Nephron (organoid): ENCODE measurements at regions not wholly inside any gene's neighbourhood (a gene's known extent, or its start where the extent isn't known, plus 50 kb on each side); places are given as distances from the start of the nearest gene placed in this dataset.
"Not testable (repeated sequence)": the region's sequence is repeated elsewhere in the genome, so short reads cannot be mapped to it uniquely, and the experiment has no call there.

ENCODE experiments used
- H3K27ac Mint-ChIP-seq, 3 experiments: 2 replicates each; pipeline ENCODE4 v1.8.0; 2020; ENCODE audit warnings: mixed read lengths in 3 of 3, mild to moderate bottlenecking in 2 of 3, moderate library complexity in 1 of 3
- H3K27me3 Mint-ChIP-seq: 2 replicates; pipeline ENCODE4 v1.8.0; 2021; ENCODE audit warnings: low read depth, mild to moderate bottlenecking, moderate library complexity, mixed read lengths
- H3K36me3 Mint-ChIP-seq: 2 replicates; pipeline ENCODE4 v1.8.0; 2020; ENCODE audit warnings: low read depth, mixed read lengths
- H3K4me1 Mint-ChIP-seq: 2 replicates; pipeline ENCODE4 v1.8.0; 2020; ENCODE audit warnings: mixed read lengths
- H3K4me3 Mint-ChIP-seq, 3 experiments: 2 replicates each; pipeline ENCODE4 v1.8.0; 2020; ENCODE audit warnings: mild to moderate bottlenecking in 3 of 3, mixed read lengths in 3 of 3, moderate library complexity in 2 of 3
- H3K9me3 Mint-ChIP-seq: 2 replicates; pipeline ENCODE4 v1.8.0; 2020; ENCODE audit warnings: mixed read lengths
- TF ChIP-seq, protein P1 (sequence below), 3 experiments: fragments of 200-600 bp; sonication (generic); IDR thresholded peaks; one replicate each; pipeline ENCODE4 v1.5.0; 2021; ENCODE audit warnings: antibody characterized with exemption in 3 of 3; ENCODE audit not compliant: unreplicated experiment in 3 of 3

DNA sequence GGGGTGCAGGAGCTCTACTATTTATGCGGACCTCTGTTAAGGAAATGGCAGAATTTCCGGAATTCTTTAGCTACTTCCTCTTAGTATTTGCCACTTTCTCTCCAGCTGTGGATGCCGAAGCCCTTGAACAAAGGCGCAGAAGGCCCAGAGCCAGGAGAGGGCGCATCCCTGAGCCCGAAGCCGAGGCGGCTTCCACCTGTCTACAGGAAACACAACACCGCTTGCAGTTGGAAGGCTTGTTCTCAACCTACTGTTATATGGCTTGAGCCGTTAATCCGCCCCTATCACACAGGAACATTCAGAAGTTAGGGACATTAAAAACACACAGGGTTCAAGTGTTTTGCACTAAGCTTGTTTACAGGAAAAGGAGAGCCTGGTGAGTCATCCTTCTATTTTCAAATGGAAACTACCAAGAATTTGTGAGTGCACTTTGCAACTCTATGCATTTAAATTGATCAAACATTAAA is 417.1 kb downstream of the BCKDHB start:
- Mint-ChIP-seq H3K27me3 (no peaks in the 10 kb centered on the region), H3K4me3 (peak overlapping the region; percentile 17 to 65 (median 20)), H3K4me1 (peaks cover 50% of the 10 kb centered on the region), H3K9me3 (no peaks in the 10 kb centered on the region), H3K27ac (peak overlapping the region; percentile 94 to 98 (median 96)), H3K36me3 (no peaks in the 10 kb centered on the region)
- TF ChIP-seq, protein P1, sequence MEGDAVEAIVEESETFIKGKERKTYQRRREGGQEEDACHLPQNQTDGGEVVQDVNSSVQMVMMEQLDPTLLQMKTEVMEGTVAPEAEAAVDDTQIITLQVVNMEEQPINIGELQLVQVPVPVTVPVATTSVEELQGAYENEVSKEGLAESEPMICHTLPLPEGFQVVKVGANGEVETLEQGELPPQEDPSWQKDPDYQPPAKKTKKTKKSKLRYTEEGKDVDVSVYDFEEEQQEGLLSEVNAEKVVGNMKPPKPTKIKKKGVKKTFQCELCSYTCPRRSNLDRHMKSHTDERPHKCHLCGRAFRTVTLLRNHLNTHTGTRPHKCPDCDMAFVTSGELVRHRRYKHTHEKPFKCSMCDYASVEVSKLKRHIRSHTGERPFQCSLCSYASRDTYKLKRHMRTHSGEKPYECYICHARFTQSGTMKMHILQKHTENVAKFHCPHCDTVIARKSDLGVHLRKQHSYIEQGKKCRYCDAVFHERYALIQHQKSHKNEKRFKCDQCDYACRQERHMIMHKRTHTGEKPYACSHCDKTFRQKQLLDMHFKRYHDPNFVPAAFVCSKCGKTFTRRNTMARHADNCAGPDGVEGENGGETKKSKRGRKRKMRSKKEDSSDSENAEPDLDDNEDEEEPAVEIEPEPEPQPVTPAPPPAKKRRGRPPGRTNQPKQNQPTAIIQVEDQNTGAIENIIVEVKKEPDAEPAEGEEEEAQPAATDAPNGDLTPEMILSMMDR (IDR thresholded peaks at IDR 0.05; ENCODE audit: unreplicated experiment in 3 of 3), result peak in 2 of 3 experiments; percentile 14 to 27

DNA sequence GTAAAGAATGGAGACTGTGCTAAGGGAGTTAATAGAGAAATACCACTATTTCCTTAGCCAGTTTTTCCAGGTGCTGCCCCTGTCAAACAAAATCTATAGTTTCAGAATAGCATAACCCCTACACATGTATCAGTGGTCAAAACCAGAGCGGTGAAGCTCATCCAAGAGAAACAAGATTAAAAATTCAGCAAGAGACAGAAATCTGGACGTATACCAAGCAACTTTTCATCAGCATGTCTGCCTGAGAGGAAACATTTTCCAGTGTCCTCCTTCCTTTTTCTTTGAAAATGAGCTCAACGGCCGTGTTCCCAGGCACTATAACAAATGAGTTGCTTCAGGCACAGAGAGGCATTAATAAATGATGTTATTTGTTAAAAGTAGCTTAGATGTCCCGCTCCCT is 416.5 kb downstream of the BCKDHB start:
- Mint-ChIP-seq H3K27ac (peak overlapping the region; percentile 94 to 98 (median 96)), H3K9me3 (no peaks in the 10 kb centered on the region), H3K36me3 (no peaks in the 10 kb centered on the region), H3K4me3 (peak overlapping the region; percentile 17 to 65 (median 20)), H3K4me1 (peaks cover 50% of the 10 kb centered on the region), H3K27me3 (no peaks in the 10 kb centered on the region)
- TF ChIP-seq, protein P1 (IDR thresholded peaks at IDR 0.05; ENCODE audit: unreplicated experiment in 3 of 3), result no peak

DNA sequence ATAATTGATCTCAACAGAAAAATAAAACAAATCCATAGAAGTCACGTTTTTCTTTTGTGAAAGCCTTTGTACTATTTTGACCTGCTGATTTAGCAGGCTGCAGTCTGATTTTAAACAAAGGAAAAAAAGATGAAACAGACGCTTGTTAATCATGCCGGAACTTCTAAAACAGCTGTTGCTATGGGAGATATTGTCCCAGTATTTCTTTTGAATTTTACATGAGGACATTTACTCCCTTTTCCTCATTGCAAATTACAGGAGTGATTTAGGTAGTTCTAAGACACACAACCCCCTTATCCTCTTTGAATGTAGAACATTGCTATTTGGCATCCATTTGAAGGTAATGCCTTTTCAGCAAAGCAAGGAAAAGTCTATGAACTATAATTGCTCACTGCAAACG is 416.1 kb downstream of the BCKDHB start:
- Mint-ChIP-seq H3K27me3 (no peaks in the 10 kb centered on the region), H3K27ac (peak overlapping the region; percentile 94 to 98 (median 96)), H3K36me3 (no peaks in the 10 kb centered on the region), H3K9me3 (no peaks in the 10 kb centered on the region), H3K4me1 (peaks cover 53% of the 10 kb centered on the region), H3K4me3 (peak overlapping the region in 2 of 3 experiments; percentile 17 to 65)
- TF ChIP-seq, protein P1 (IDR thresholded peaks at IDR 0.05; ENCODE audit: unreplicated experiment in 3 of 3), result no peak

DNA sequence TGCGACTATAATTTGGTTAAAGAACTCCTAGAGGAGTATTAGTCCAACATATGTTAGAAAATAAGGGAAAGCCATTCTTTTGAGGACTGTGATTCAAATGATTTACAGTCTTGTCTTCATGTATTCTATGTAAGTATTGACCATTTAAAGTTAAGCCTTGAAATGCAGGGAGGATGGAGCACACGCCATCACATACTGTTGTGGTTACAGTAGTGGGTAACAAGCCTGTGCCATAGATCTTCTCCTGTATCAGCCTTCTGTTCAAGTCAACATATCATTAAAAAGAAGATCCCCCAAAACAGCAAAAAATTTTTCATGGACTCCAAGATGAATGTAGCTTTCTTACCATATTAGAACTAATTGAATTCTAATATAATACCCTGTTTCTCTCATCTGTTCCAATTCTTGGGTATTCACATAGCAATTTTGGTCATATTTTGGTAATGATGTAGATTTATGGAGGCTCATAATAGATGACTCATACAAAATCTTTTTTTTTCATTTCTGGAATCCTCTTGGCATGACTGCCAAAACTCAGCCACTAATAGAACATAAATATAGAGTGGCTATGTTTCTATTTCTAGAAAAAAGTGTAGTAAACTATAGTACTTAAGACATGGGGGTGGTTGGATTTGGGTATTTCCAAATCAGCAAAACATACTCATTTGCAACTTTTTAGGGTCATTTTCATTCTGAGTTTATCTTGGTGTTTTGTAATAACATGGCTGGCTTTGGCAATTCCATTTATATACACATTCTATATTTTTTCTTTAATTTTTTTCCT is 413.5 kb downstream of the BCKDHB start:
- Mint-ChIP-seq H3K9me3 (no peaks in the 10 kb centered on the region), H3K4me1 (peaks cover 51% of the 10 kb centered on the region), H3K27me3 (no peaks in the 10 kb centered on the region), H3K27ac (peak overlapping the region; percentile 44 to 59 (median 52)), H3K36me3 (no peaks in the 10 kb centered on the region), H3K4me3 (no peak overlapping the region)
- TF ChIP-seq, protein P1 (IDR thresholded peaks at IDR 0.05; ENCODE audit: unreplicated experiment in 3 of 3), result no peak

DNA sequence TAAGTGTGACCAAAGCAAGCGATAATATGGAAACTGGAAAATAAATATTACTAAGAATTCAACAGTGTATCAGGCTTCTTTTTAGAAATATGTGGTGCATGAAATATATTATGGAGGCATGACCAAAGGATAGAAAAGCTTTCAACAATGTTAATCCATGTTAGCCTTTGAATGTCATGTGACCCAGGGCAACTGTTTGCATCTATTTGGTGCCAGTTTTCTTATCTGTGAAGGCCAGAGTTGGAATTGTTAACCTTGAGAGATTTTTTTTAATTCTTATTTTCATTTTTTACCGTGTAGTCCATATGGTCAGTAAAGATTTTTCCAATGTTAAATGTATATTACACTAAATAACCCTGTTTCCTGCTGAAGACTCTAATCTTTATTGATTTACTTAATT is 411.1 kb downstream of the BCKDHB start:
- Mint-ChIP-seq H3K4me1 (peaks cover 34% of the 10 kb centered on the region), H3K9me3 (no peaks in the 10 kb centered on the region), H3K4me3 (no peak overlapping the region), H3K27ac (peak overlapping the region in 1 of 3 experiments; percentile 22), H3K36me3 (no peaks in the 10 kb centered on the region), H3K27me3 (peaks cover 5% of the 10 kb centered on the region)
- TF ChIP-seq, protein P1 (IDR thresholded peaks at IDR 0.05; ENCODE audit: unreplicated experiment in 3 of 3), result no peak

DNA sequence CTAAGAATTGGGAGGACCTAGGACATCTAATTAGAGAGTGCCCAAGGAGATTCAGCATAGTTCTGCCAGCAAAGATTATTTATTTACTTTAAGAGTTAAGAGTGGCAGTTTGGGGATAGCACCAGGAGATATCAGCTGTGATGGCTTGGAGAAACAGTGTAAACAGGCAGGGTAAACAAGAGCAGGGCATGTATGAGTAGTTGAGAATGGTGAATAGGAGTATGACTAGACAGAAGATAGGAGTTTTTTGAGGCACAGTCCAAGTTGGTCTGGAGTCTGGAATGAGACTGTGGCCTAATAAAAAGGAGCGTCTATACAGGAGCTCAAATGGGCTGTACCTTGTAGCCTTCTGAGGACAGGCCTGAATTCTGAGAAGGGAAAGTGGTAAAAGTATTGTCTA is 404.1 kb downstream of the BCKDHB start:
- H3K4me1 Mint-ChIP-seq, H3K27ac Mint-ChIP-seq, H3K36me3 Mint-ChIP-seq, H3K27me3 Mint-ChIP-seq, H3K9me3 Mint-ChIP-seq, H3K4me3 Mint-ChIP-seq: not testable (repeated sequence)
